Vagina (tissue), 2 donors: ENCODE measurements at regions not wholly inside any gene's neighbourhood (a gene's known extent, or its start where the extent isn't known, plus 50 kb on each side); places are given as distances from the start of the nearest gene placed in this dataset.

Experiments
- DNase-seq, 2 donors: peaks; one replicate each; pipeline ENCODE4 v3.0.0-alpha.2; 2017; ENCODE audit errors: extremely low spot score in 2 of 2
- H3K27ac ChIP-seq: fragments of 200-600 bp; sonication (generic); one replicate; pipeline ENCODE4 v1.5.1; 2019
- H3K27me3 ChIP-seq: fragments of 200-600 bp; sonication (generic); one replicate; pipeline ENCODE4 v1.5.1; 2019
- H3K36me3 ChIP-seq, 2 donors: fragments of 200-600 bp; sonication (generic); one replicate each; pipeline ENCODE4 v1.5.1; 2017 to 2019
- H3K4me1 ChIP-seq: fragments of 200-600 bp; sonication (generic); one replicate; pipeline ENCODE4 v1.5.1; 2019
- H3K4me3 ChIP-seq, 2 donors: fragments of 200-600 bp; sonication (generic); 1 replicate in 1 of 2; 2 replicates in 1 of 2; pipeline ENCODE4 v1.5.1; 2016 to 2019
- H3K9me3 ChIP-seq: fragments of 200-600 bp; sonication (generic); one replicate; pipeline ENCODE4 v1.5.1; 2019
- POLR2A ChIP-seq, 2 donors: fragments of 450-650 bp; IDR thresholded peaks; one replicate each; pipeline ENCODE4 v1.6.1; 2017; ENCODE audit warnings: antibody characterized with exemption in 2 of 2, mild to moderate bottlenecking in 2 of 2, moderate library complexity in 2 of 2
- POLR2AphosphoS5 ChIP-seq, 2 donors: sonication (generic); formaldehyde crosslinking; IDR thresholded peaks; one replicate each; pipeline ENCODE4 v1.9.0; 2017; ENCODE audit warnings: antibody characterized with exemption in 2 of 2, mild to moderate bottlenecking in 2 of 2, low read depth in 1 of 2; ENCODE audit not compliant: insufficient read depth in 1 of 2
- intact Hi-C: fragments of 100-400 bp; cut with DNase I; formaldehyde crosslinking; loops from one replicate; pipeline ENCODE4 v1.15.1; 2023
- TF ChIP-seq, protein P1 (sequence below), 3 experiments: fragments of 450-650 bp in 2 of 3; fragments of 200-600 bp in 1 of 3; sonication (generic) in 1 of 3; IDR thresholded peaks; one replicate each; pipeline ENCODE4 v1.5.1; 2017 to 2019; ENCODE audit warnings: antibody characterized with exemption in 3 of 3, mild to moderate bottlenecking in 2 of 3, moderate library complexity in 2 of 3

DNA sequence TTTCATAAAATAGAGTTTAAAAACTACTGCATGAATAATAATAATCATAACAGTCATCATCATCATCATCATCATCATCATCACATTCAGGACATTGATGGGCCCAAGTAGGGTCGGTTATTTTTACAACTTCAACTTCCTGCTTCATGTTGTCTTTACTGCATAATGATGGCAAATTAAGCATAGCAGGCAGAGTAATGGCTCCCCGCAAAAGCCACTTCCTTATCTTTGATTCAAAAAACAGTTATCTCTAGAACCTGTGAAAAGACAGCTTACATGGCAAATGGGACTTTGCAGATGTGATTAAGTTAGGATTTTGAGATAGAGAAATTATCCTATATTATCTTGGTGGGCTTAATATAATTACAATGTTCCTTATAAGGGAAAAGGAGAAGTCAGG lies 792.9 kb downstream of the LIG4 start:
- no peaks in the 10 kb centered on the region for H3K36me3 ChIP-seq
- H3K27ac ChIP-seq: no peak overlapping the region
- no peaks in the 10 kb centered on the region for H3K4me1 ChIP-seq
- no peaks in the 10 kb centered on the region for H3K9me3 ChIP-seq
- H3K27me3 ChIP-seq: no peaks in the 10 kb centered on the region
- TF ChIP-seq, protein P1, sequence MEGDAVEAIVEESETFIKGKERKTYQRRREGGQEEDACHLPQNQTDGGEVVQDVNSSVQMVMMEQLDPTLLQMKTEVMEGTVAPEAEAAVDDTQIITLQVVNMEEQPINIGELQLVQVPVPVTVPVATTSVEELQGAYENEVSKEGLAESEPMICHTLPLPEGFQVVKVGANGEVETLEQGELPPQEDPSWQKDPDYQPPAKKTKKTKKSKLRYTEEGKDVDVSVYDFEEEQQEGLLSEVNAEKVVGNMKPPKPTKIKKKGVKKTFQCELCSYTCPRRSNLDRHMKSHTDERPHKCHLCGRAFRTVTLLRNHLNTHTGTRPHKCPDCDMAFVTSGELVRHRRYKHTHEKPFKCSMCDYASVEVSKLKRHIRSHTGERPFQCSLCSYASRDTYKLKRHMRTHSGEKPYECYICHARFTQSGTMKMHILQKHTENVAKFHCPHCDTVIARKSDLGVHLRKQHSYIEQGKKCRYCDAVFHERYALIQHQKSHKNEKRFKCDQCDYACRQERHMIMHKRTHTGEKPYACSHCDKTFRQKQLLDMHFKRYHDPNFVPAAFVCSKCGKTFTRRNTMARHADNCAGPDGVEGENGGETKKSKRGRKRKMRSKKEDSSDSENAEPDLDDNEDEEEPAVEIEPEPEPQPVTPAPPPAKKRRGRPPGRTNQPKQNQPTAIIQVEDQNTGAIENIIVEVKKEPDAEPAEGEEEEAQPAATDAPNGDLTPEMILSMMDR (IDR thresholded peaks at IDR 0.05): no peak
- TF ChIP-seq POLR2A (IDR thresholded peaks at IDR 0.05): no peak
- TF ChIP-seq POLR2AphosphoS5 (IDR thresholded peaks at IDR 0.05; ENCODE audit: insufficient read depth in 1 of 2, low read depth in 1 of 2): no peak
- DNase-seq: no peak
- intact Hi-C loops: no loop called here
- no peak overlapping the region for H3K4me3 ChIP-seq

DNA sequence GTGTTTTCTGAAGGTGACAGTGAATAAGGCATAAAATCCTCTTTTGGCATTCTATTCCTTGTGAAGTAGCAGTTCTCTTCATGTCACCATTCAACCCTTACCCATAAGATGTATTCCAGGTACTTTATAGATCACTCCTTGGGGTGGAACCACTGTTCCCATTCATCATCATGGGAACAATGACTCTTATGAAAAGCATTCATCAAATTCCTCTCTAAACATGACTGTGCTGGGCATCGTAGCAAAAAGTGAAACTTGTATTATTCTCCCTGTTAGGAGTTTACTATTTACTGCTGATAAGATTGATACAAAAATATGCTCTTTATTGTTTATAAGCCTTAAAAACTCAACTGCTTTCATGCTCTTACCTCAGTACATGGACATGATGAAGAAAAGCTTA lies 793.4 kb downstream of the LIG4 start:
- DNase-seq: no peak
- Histone ChIP-seq H3K27ac (no peak overlapping the region), H3K36me3 (no peaks in the 10 kb centered on the region), H3K27me3 (no peaks in the 10 kb centered on the region), H3K4me3 (no peak overlapping the region), H3K4me1 (no peaks in the 10 kb centered on the region), H3K9me3 (no peaks in the 10 kb centered on the region)
- TF ChIP-seq, protein P1 (IDR thresholded peaks at IDR 0.05): no peak
- TF ChIP-seq POLR2AphosphoS5 (IDR thresholded peaks at IDR 0.05; ENCODE audit: insufficient read depth in 1 of 2, low read depth in 1 of 2) (no peak), POLR2A (IDR thresholded peaks at IDR 0.05) (no peak)
- intact Hi-C loops: no loop called here

DNA sequence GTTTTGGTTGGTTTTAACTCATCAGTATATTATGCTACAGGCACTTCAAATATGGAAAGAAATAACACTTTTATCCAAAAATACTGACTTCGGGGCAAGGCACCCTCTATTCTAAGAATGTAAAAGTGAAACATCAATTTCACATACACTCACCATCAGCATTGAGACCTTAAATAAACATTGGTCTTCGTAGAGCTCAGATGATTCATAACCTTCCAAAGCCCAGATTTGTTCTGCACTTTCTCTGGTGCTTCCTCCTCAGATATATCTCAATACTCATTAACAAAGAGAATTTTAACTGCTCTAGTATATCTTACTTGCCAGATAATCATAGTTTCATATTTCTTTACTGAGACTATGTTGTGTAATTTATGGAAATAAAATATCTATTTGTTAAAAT lies 794.3 kb downstream of the LIG4 start:
- Histone ChIP-seq H3K4me3 (no peak overlapping the region), H3K4me1 (no peaks in the 10 kb centered on the region), H3K27ac (no peak overlapping the region), H3K9me3 (no peaks in the 10 kb centered on the region), H3K27me3 (no peaks in the 10 kb centered on the region), H3K36me3 (no peaks in the 10 kb centered on the region)
- TF ChIP-seq, protein P1 (IDR thresholded peaks at IDR 0.05): no peak
- no peak for TF ChIP-seq POLR2AphosphoS5 (IDR thresholded peaks at IDR 0.05; ENCODE audit: insufficient read depth in 1 of 2, low read depth in 1 of 2)
- no peak for TF ChIP-seq POLR2A (IDR thresholded peaks at IDR 0.05)
- intact Hi-C loops: no loop called here
- DNase-seq: no peak

DNA sequence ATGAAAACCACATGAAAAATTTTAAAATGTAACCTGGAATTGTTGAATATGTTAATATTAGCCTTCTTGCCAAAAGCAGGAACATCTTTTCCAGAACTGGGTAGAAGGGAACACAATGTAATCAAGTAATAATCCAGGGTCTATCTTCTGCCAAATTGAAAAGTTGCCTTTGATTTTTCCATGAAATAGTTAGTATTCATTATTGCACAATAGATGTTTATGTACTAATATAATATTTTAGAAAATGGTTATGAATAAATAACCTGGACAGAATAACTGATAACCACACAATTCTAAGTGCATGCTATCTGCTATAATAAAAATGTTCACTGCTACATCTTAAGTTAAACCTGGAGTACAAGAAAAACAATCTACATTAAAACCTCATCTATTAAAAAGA lies 802.3 kb downstream of the LIG4 start:
- no peaks in the 10 kb centered on the region for H3K36me3 ChIP-seq
- no peak overlapping the region for H3K4me3 ChIP-seq
- H3K4me1 ChIP-seq: no peaks in the 10 kb centered on the region
- DNase-seq: no peak
- no peaks in the 10 kb centered on the region for H3K9me3 ChIP-seq
- H3K27me3 ChIP-seq: no peaks in the 10 kb centered on the region
- intact Hi-C loops: no loop called here
- no peak for TF ChIP-seq POLR2AphosphoS5 (IDR thresholded peaks at IDR 0.05; ENCODE audit: insufficient read depth in 1 of 2, low read depth in 1 of 2)
- TF ChIP-seq POLR2A (IDR thresholded peaks at IDR 0.05): no peak
- TF ChIP-seq, protein P1 (IDR thresholded peaks at IDR 0.05): no peak
- H3K27ac ChIP-seq: no peak overlapping the region

DNA sequence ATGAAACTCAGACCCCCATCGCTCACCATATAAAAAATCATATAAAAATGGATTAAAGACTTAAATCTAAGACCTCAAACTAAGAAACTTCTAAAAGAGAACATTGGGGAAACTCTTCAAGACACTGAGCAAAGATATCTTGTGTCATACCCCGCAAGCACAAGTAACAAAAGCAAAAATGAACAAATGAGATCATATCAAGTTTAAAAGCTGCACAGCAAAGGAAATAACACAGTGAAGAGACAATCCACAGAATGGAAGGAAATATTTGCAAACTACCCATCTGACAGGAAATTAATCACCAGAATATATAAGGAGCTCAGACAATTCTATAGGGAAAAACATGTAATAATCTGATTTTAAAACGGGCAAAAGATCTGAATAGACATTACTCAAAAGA lies 808.3 kb downstream of the LIG4 start:
- Histone ChIP-seq H3K27ac (no peak overlapping the region), H3K4me1 (no peaks in the 10 kb centered on the region), H3K27me3 (no peaks in the 10 kb centered on the region), H3K9me3 (no peaks in the 10 kb centered on the region), H3K36me3 (no peaks in the 10 kb centered on the region), H3K4me3 (no peak overlapping the region)
- intact Hi-C loops: no loop called here
- TF ChIP-seq, protein P1 (IDR thresholded peaks at IDR 0.05): no peak
- TF ChIP-seq POLR2A (IDR thresholded peaks at IDR 0.05) (no peak), POLR2AphosphoS5 (IDR thresholded peaks at IDR 0.05; ENCODE audit: insufficient read depth in 1 of 2, low read depth in 1 of 2) (no peak)
- DNase-seq: no peak
